WTC11 (cell line): ENCODE measurements at regions not wholly inside any gene's neighbourhood (a gene's known extent, or its start where the extent isn't known, plus 50 kb on each side); places are given as distances from the start of the nearest gene placed in this dataset.

Source experiments
- ATAC-seq: fragments of 200-7000 bp; cut with Tn5 transposase; 2 replicates; pipeline ENCODE4 v1.10.0; 2021; ENCODE audit warnings: mild to moderate bottlenecking, moderate library complexity
- CTCF ChIA-PET: fragments of 300-600 bp; sonication (Branson Sonifier 250); formaldehyde crosslinking; loops from one replicate; lab custom pipeline; 2021; ENCODE audit warnings: antibody characterized with exemption; lab: Charles Lee
- POLR2A ChIA-PET: fragments of 350-600 bp; sonication (Branson Sonifier 250); formaldehyde crosslinking; loops from one replicate; lab custom pipeline; 2021; ENCODE audit warnings: antibody characterized with exemption; lab: Charles Lee
- DNase-seq: peaks from one replicate; pipeline ENCODE4 v3.0.0; 2021; ENCODE audit warnings: low spot score
- H3K27ac Mint-ChIP-seq: 2 replicates; pipeline ENCODE4 v1.8.0; 2021; ENCODE audit warnings: mixed read lengths
- H3K27me3 Mint-ChIP-seq: 2 replicates; pipeline ENCODE4 v1.8.0; 2021; ENCODE audit warnings: low read depth, mild to moderate bottlenecking, moderate library complexity, mixed read lengths
- H3K36me3 Mint-ChIP-seq: 2 replicates; pipeline ENCODE4 v1.8.0; 2021; ENCODE audit warnings: mixed read lengths
- H3K4me1 Mint-ChIP-seq: 2 replicates; pipeline ENCODE4 v1.8.0; 2022; ENCODE audit warnings: mixed read lengths
- H3K4me3 Mint-ChIP-seq: 2 replicates; pipeline ENCODE4 v1.8.0; 2021; ENCODE audit warnings: mild to moderate bottlenecking, moderate library complexity, mixed read lengths
- H3K9me3 Mint-ChIP-seq: 2 replicates; pipeline ENCODE4 v1.8.0; 2021; ENCODE audit warnings: mixed read lengths
- AR ChIP-seq: fragments of 250-450 bp; sonication (Bioruptor Pico); IDR thresholded peaks from 2 replicates; pipeline ENCODE4 v1.9.0; 2021; ENCODE audit warnings: mild to moderate bottlenecking
- CTCF ChIP-seq: fragments of 200-600 bp; IDR thresholded peaks from 2 replicates; pipeline ENCODE4 v1.8.0; 2022; ENCODE audit warnings: antibody characterized with exemption
- ERG ChIP-seq: fragments of 250-450 bp; sonication (Bioruptor Pico); IDR thresholded peaks from 2 replicates; pipeline ENCODE4 v1.8.0; 2021; ENCODE audit warnings: mild to moderate bottlenecking
- FOXP4 ChIP-seq: sonication (generic); formaldehyde crosslinking; IDR thresholded peaks from 2 replicates; pipeline ENCODE4 v1.8.0; 2022; ENCODE audit warnings: mild to moderate bottlenecking, missing genetic modification reagents
- IRF1 ChIP-seq: sonication (generic); formaldehyde crosslinking; IDR thresholded peaks from 2 replicates; pipeline ENCODE4 v1.8.0; 2023; ENCODE audit warnings: missing genetic modification reagents
- JUN ChIP-seq: sonication (generic); formaldehyde crosslinking; IDR thresholded peaks from 2 replicates; pipeline ENCODE4 v1.8.0; 2023; ENCODE audit warnings: mild to moderate bottlenecking, missing genetic modification reagents
- KAT7 ChIP-seq: sonication (generic); formaldehyde crosslinking; IDR thresholded peaks from 2 replicates; pipeline ENCODE4 v1.8.1; 2023; ENCODE audit warnings: missing genetic modification reagents, mild to moderate bottlenecking, borderline replicate concordance
- PRDM15 ChIP-seq: sonication (generic); formaldehyde crosslinking; IDR thresholded peaks from 2 replicates; pipeline ENCODE4 v1.8.0; 2022; ENCODE audit warnings: missing genetic modification reagents
- RELA ChIP-seq: sonication (generic); formaldehyde crosslinking; IDR thresholded peaks from 2 replicates; pipeline ENCODE4 v1.8.1; 2022; ENCODE audit warnings: missing genetic modification reagents, mild to moderate bottlenecking, borderline replicate concordance
- TEAD1 ChIP-seq: sonication (generic); formaldehyde crosslinking; IDR thresholded peaks from 2 replicates; pipeline ENCODE4 v1.8.0; 2022; ENCODE audit warnings: mild to moderate bottlenecking, missing genetic modification reagents
- USF2 ChIP-seq: sonication (generic); formaldehyde crosslinking; IDR thresholded peaks from 2 replicates; pipeline ENCODE4 v1.8.1; 2023; ENCODE audit warnings: mild to moderate bottlenecking, missing genetic modification reagents, moderate library complexity
- ZBTB43 ChIP-seq: sonication (generic); formaldehyde crosslinking; IDR thresholded peaks from 2 replicates; pipeline ENCODE4 v1.8.1; 2023; ENCODE audit warnings: mild to moderate bottlenecking, missing genetic modification reagents
- ZNF396 ChIP-seq: fragments of 250-450 bp; sonication (Bioruptor Pico); IDR thresholded peaks from 2 replicates; pipeline ENCODE4 v1.8.0; 2021; ENCODE audit warnings: mild to moderate bottlenecking, moderate library complexity, borderline replicate concordance
- ZSCAN18 ChIP-seq: fragments of 250-450 bp; sonication (Bioruptor Pico); IDR thresholded peaks from 2 replicates; pipeline ENCODE4 v2.1.2; 2022; ENCODE audit warnings: mild to moderate bottlenecking, moderate library complexity

GRCh38 chr4:65973186-65973585 lies 302.9 kb upstream of the EPHA5 start (continued):
- TF ChIP-seq AR (CRISPR knock-in tag) (no peak), KAT7 (no peak), IRF1 (CRISPR knock-in tag) (no peak), JUN (no peak), ERG (CRISPR knock-in tag) (no peak), USF2 (CRISPR knock-in tag) (no peak), PRDM15 (CRISPR knock-in tag) (no peak), ZBTB43 (CRISPR knock-in tag) (no peak)

- Mint-ChIP-seq H3K27ac (no peak overlapping the region), H3K4me3 (no peak overlapping the region), H3K9me3 (peaks cover 7% of the 10 kb centered on the region), H3K27me3 (no peaks in the 10 kb centered on the region), H3K36me3 (peaks cover 6% of the 10 kb centered on the region), H3K4me1 (no peaks in the 10 kb centered on the region)
- no peak for ATAC-seq
- CTCF ChIA-PET, result no interaction called here
- DNase-seq, result no peak
- POLR2A ChIA-PET, result no interaction called here
- TF ChIP-seq ZNF396 (CRISPR knock-in tag) (no peak), ZSCAN18 (CRISPR knock-in tag) (no peak), TEAD1 (no peak), FOXP4 (CRISPR knock-in tag) (no peak), PRDM15 (CRISPR knock-in tag) (no peak), RELA (no peak), CTCF (no peak), USF2 (CRISPR knock-in tag) (no peak)
These were observed 301.4 kb upstream of the EPHA5 start for GRCh38 chr4:65971686-65972085.
